ENCODE measurements at regions not wholly inside any gene's neighbourhood (a gene's known extent, or its start where the extent isn't known, plus 50 kb on each side); places are given as distances from the start of the nearest gene placed in this dataset.

GRCh38 chr5:128775558-128775957 lies 189.7 kb upstream of the SLC27A6 start:
- H3K4me3 ChIP-seq (ENCODE audit: insufficient read depth, low read depth, low read length) = no peak overlapping the region
- no peak overlapping the region for H2AFZ ChIP-seq (replicated peaks; ENCODE audit: low read length, poor library complexity)
- H3K4ac ChIP-seq (ENCODE audit: low read depth, low read length) = no peak overlapping the region
- H3K9ac ChIP-seq (ENCODE audit: low read depth, low read length) = no peak overlapping the region
- BruUV-seq (replicated peaks) = no TSS peak
- H3K18ac ChIP-seq (ENCODE audit: low read depth, low read length) = no peak overlapping the region
- H2BK15ac ChIP-seq (ENCODE audit: low read depth, low read length) = no peak overlapping the region
- TF ChIP-seq RAD21 (IDR thresholded peaks at IDR 0.05; ENCODE audit: low read length) (no peak), CHD1 (IDR thresholded peaks at IDR 0.05; ENCODE audit: low read depth, low read length) (no peak), FOS (IDR thresholded peaks at IDR 0.05; ENCODE audit: low read depth, low read length) (no peak), RCOR1 (IDR thresholded peaks at IDR 0.05; ENCODE audit: insufficient replicate concordance, low read length) (no peak), MXI1 (IDR thresholded peaks at IDR 0.05; ENCODE audit: borderline replicate concordance, low read depth, low read length) (no peak), MAZ (IDR thresholded peaks at IDR 0.05; ENCODE audit: borderline replicate concordance, low read depth, low read length) (no peak), ELK1 (IDR thresholded peaks at IDR 0.05; ENCODE audit: borderline replicate concordance, low read depth, low read length) (no peak), USF2 (IDR thresholded peaks at IDR 0.05; ENCODE audit: low read depth, low read length) (no peak), CTCF (conservative IDR thresholded peaks at IDR 0.05; ENCODE audit: low read depth, low read length) (no peak), NFE2L2 (IDR thresholded peaks at IDR 0.05; ENCODE audit: low read depth, low read length) (no peak), MAFK (IDR thresholded peaks at IDR 0.05; ENCODE audit: low read depth, low read length) (no peak), POLR2A (IDR thresholded peaks at IDR 0.05; ENCODE audit: low read depth, low read length) (no peak), CEBPB (IDR thresholded peaks at IDR 0.05; ENCODE audit: low read depth, low read length) (no peak)
- H4K5ac ChIP-seq (ENCODE audit: low read depth, low read length) = no peak overlapping the region
- no peaks in the 10 kb centered on the region for H4K20me1 ChIP-seq (ENCODE audit: insufficient read depth, low read length)
- H2BK120ac ChIP-seq (ENCODE audit: low read depth, low read length) = no peak overlapping the region
- no peak overlapping the region for H2BK5ac ChIP-seq (ENCODE audit: low read depth, low read length, poor library complexity, severe bottlenecking)
- no peaks in the 10 kb centered on the region for H3K4me1 ChIP-seq (ENCODE audit: control insufficient read depth, insufficient read depth, low read length)
- intact Hi-C loops (cut with micrococcal nuclease) = loop anchor here (5.0 kb wide), 1 partner anchor 238 kb away; the partner anchor contains the start of gene FBN2
- 60% methylated on average over 1 of the region's 3 CpGs; no CpG with 5 or more reads in 1 of the 2 experiments for WGBS, 2 experiments (ENCODE audit: extremely low coverage in 2 of 2, insufficient read length in 1 of 2)
- H3K79me1 ChIP-seq (ENCODE audit: low read depth in 1 of 2, low read length in 2 of 2) = no peaks in the 10 kb centered on the region
- no peak overlapping the region for H4K91ac ChIP-seq (ENCODE audit: insufficient read depth, low read depth, low read length)
- no peak overlapping the region for H3K56ac ChIP-seq (ENCODE audit: extremely low read depth, insufficient read depth, low read length)
- dilution Hi-C loops (cut with HindIII; ENCODE audit: low sequenced_read_pairs, unreplicated experiment) = no loop called here
- in situ Hi-C loops (cut with MboI; ENCODE audit: low sequenced_read_pairs) = no loop called here
- H2AK9ac ChIP-seq (replicated peaks; ENCODE audit: low read depth, low read length, poor library complexity) = no peak overlapping the region
- DNase-seq = no peak
- ChIA-PET CTCF (no interaction called here), POLR2A (ENCODE audit: unreplicated experiment) (no interaction called here)
- H3K9me3 ChIP-seq (ENCODE audit: control insufficient read depth, insufficient read depth, low read length) = no peaks in the 10 kb centered on the region
- no peak for ATAC-seq (ENCODE audit: low read depth)
- H3K4me2 ChIP-seq (ENCODE audit: low read depth, low read length) = no peak overlapping the region
- no peak overlapping the region for H4K8ac ChIP-seq (ENCODE audit: low read depth in 2 of 2, low read length in 2 of 2)
- H3K36me3 ChIP-seq (ENCODE audit: control insufficient read depth, insufficient read depth, low read length) = no peaks in the 10 kb centered on the region
- H3K27me3 ChIP-seq (ENCODE audit: control insufficient read depth, insufficient read depth, low read length) = peaks cover 6% of the 10 kb centered on the region
- no peak overlapping the region for H3K27ac ChIP-seq (ENCODE audit: insufficient read depth, low read length)
- no peak overlapping the region for H2AK5ac ChIP-seq (ENCODE audit: low read depth, low read length)
- no peak overlapping the region for H3K14ac ChIP-seq (replicated peaks; ENCODE audit: low read depth, low read length)
- H2BK20ac ChIP-seq (ENCODE audit: low read depth, low read length) = no peak overlapping the region
- no peaks in the 10 kb centered on the region for H3K9me1 ChIP-seq (ENCODE audit: insufficient read depth, low read length)
- H3K23ac ChIP-seq (ENCODE audit: low read depth, low read length) = no peak overlapping the region
